ENCODE measurements at regions not wholly inside any gene's neighbourhood (a gene's known extent, or its start where the extent isn't known, plus 50 kb on each side); places are given as distances from the start of the nearest gene placed in this dataset.

- H3K36me3 Mint-ChIP-seq (ENCODE audit: low read depth): no peaks in the 10 kb centered on the region
- no peak overlapping the region for H3K27ac Mint-ChIP-seq
- H3K4me3 Mint-ChIP-seq: no peak overlapping the region
- H3K27me3 Mint-ChIP-seq (ENCODE audit: low read depth): no peaks in the 10 kb centered on the region
- no peaks in the 10 kb centered on the region for H3K4me1 Mint-ChIP-seq (ENCODE audit: low read depth)
- H3K9me3 Mint-ChIP-seq: peaks cover 8% of the 10 kb centered on the region
These were observed 463.7 kb upstream of the CTNND2 start for GRCh38 chr5:12367973-12368372.

GRCh38 chr5:12360218-12360617, 456.0 kb upstream of the CTNND2 start:
- no peaks in the 10 kb centered on the region for H3K4me1 Mint-ChIP-seq (ENCODE audit: low read depth)
- H3K9me3 Mint-ChIP-seq: peaks cover 34% of the 10 kb centered on the region
- no peak overlapping the region for H3K4me3 Mint-ChIP-seq
- no peak overlapping the region for H3K27ac Mint-ChIP-seq
- H3K36me3 Mint-ChIP-seq (ENCODE audit: low read depth): no peaks in the 10 kb centered on the region
- no peaks in the 10 kb centered on the region for H3K27me3 Mint-ChIP-seq (ENCODE audit: low read depth)

GRCh38 chr5:12358371-12359090, 454.3 kb upstream of the CTNND2 start:
- Mint-ChIP-seq H3K4me1 (ENCODE audit: low read depth) (no peaks in the 10 kb centered on the region), H3K4me3 (no peak overlapping the region), H3K27me3 (ENCODE audit: low read depth) (no peaks in the 10 kb centered on the region), H3K36me3 (ENCODE audit: low read depth) (no peaks in the 10 kb centered on the region), H3K27ac (no peak overlapping the region), H3K9me3 (peaks cover 34% of the 10 kb centered on the region)

- no peaks in the 10 kb centered on the region for H3K27me3 Mint-ChIP-seq (ENCODE audit: low read depth)
- H3K4me3 Mint-ChIP-seq: no peak overlapping the region
- H3K27ac Mint-ChIP-seq: no peak overlapping the region
- no peaks in the 10 kb centered on the region for H3K36me3 Mint-ChIP-seq (ENCODE audit: low read depth)
- H3K9me3 Mint-ChIP-seq: peaks cover 29% of the 10 kb centered on the region
- no peaks in the 10 kb centered on the region for H3K4me1 Mint-ChIP-seq (ENCODE audit: low read depth)
These were observed 453.4 kb upstream of the CTNND2 start for GRCh38 chr5:12357626-12358025.

GRCh38 chr5:12354686-12355085, 450.4 kb upstream of the CTNND2 start:
- H3K9me3 Mint-ChIP-seq: peaks cover 46% of the 10 kb centered on the region
- H3K4me3 Mint-ChIP-seq: no peak overlapping the region
- H3K27ac Mint-ChIP-seq: no peak overlapping the region
- H3K36me3 Mint-ChIP-seq (ENCODE audit: low read depth): no peaks in the 10 kb centered on the region
- no peaks in the 10 kb centered on the region for H3K27me3 Mint-ChIP-seq (ENCODE audit: low read depth)
- no peaks in the 10 kb centered on the region for H3K4me1 Mint-ChIP-seq (ENCODE audit: low read depth)

- Mint-ChIP-seq H3K27ac (no peak overlapping the region), H3K9me3 (peaks cover 11% of the 10 kb centered on the region), H3K36me3 (ENCODE audit: low read depth) (no peaks in the 10 kb centered on the region), H3K4me3 (no peak overlapping the region), H3K27me3 (ENCODE audit: low read depth) (no peaks in the 10 kb centered on the region), H3K4me1 (ENCODE audit: low read depth) (no peaks in the 10 kb centered on the region)
These were observed 439.3 kb upstream of the CTNND2 start for GRCh38 chr5:12343558-12343957.

- H3K4me3 Mint-ChIP-seq: no peak overlapping the region
- H3K27me3 Mint-ChIP-seq (ENCODE audit: low read depth): no peaks in the 10 kb centered on the region
- no peak overlapping the region for H3K27ac Mint-ChIP-seq
- no peaks in the 10 kb centered on the region for H3K4me1 Mint-ChIP-seq (ENCODE audit: low read depth)
- H3K36me3 Mint-ChIP-seq (ENCODE audit: low read depth): no peaks in the 10 kb centered on the region
- peaks cover 27% of the 10 kb centered on the region for H3K9me3 Mint-ChIP-seq
These were observed 431.7 kb upstream of the CTNND2 start for GRCh38 chr5:12335938-12336337.

- Mint-ChIP-seq H3K27ac (no peak overlapping the region), H3K36me3 (ENCODE audit: low read depth) (no peaks in the 10 kb centered on the region), H3K27me3 (ENCODE audit: low read depth) (no peaks in the 10 kb centered on the region), H3K9me3 (peaks cover 27% of the 10 kb centered on the region), H3K4me3 (no peak overlapping the region), H3K4me1 (ENCODE audit: low read depth) (no peaks in the 10 kb centered on the region)
These were observed 428.2 kb upstream of the CTNND2 start for GRCh38 chr5:12332480-12332879.

- Mint-ChIP-seq H3K4me3 (no peak overlapping the region), H3K9me3 (peaks cover 38% of the 10 kb centered on the region), H3K4me1 (ENCODE audit: low read depth) (no peaks in the 10 kb centered on the region), H3K27me3 (ENCODE audit: low read depth) (no peaks in the 10 kb centered on the region), H3K27ac (no peak overlapping the region), H3K36me3 (ENCODE audit: low read depth) (no peaks in the 10 kb centered on the region)
These were observed 426.8 kb upstream of the CTNND2 start for GRCh38 chr5:12330993-12331588.

GRCh38 chr5:12330381-12330780, 426.1 kb upstream of the CTNND2 start:
- Mint-ChIP-seq H3K36me3 (ENCODE audit: low read depth) (no peaks in the 10 kb centered on the region), H3K27me3 (ENCODE audit: low read depth) (no peaks in the 10 kb centered on the region), H3K9me3 (peaks cover 34% of the 10 kb centered on the region), H3K4me3 (no peak overlapping the region), H3K4me1 (ENCODE audit: low read depth) (no peaks in the 10 kb centered on the region), H3K27ac (no peak overlapping the region)

GRCh38 chr5:12323637-12324229, 419.5 kb upstream of the CTNND2 start:
- Mint-ChIP-seq H3K4me1 (ENCODE audit: low read depth) (no peaks in the 10 kb centered on the region), H3K36me3 (ENCODE audit: low read depth) (no peaks in the 10 kb centered on the region), H3K9me3 (peaks cover 31% of the 10 kb centered on the region), H3K27me3 (ENCODE audit: low read depth) (no peaks in the 10 kb centered on the region), H3K27ac (no peak overlapping the region), H3K4me3 (no peak overlapping the region)

GRCh38 chr5:12322042-12322441, 417.8 kb upstream of the CTNND2 start:
- no peaks in the 10 kb centered on the region for H3K27me3 Mint-ChIP-seq (ENCODE audit: low read depth)
- no peaks in the 10 kb centered on the region for H3K36me3 Mint-ChIP-seq (ENCODE audit: low read depth)
- H3K9me3 Mint-ChIP-seq: peaks cover 30% of the 10 kb centered on the region
- no peak overlapping the region for H3K27ac Mint-ChIP-seq
- no peaks in the 10 kb centered on the region for H3K4me1 Mint-ChIP-seq (ENCODE audit: low read depth)
- H3K4me3 Mint-ChIP-seq: no peak overlapping the region

- no peaks in the 10 kb centered on the region for H3K27me3 Mint-ChIP-seq (ENCODE audit: low read depth)
- H3K36me3 Mint-ChIP-seq (ENCODE audit: low read depth): no peaks in the 10 kb centered on the region
- H3K27ac Mint-ChIP-seq: no peak overlapping the region
These were observed 416.1 kb upstream of the CTNND2 start for GRCh38 chr5:12320331-12320730.

GRCh38 chr5:12316812-12317211, 412.6 kb upstream of the CTNND2 start:
- Mint-ChIP-seq H3K9me3 (peaks cover 17% of the 10 kb centered on the region), H3K36me3 (ENCODE audit: low read depth) (no peaks in the 10 kb centered on the region), H3K4me1 (ENCODE audit: low read depth) (no peaks in the 10 kb centered on the region), H3K4me3 (no peak overlapping the region), H3K27me3 (ENCODE audit: low read depth) (no peaks in the 10 kb centered on the region), H3K27ac (no peak overlapping the region)

More at GRCh38 chr5:12320331-12320730, 416.1 kb upstream of the CTNND2 start:
- Mint-ChIP-seq H3K4me3 (no peak overlapping the region), H3K9me3 (peaks cover 21% of the 10 kb centered on the region), H3K4me1 (ENCODE audit: low read depth) (no peaks in the 10 kb centered on the region)

- Mint-ChIP-seq H3K9me3 (peaks cover 13% of the 10 kb centered on the region), H3K36me3 (ENCODE audit: low read depth) (no peaks in the 10 kb centered on the region), H3K4me1 (ENCODE audit: low read depth) (no peaks in the 10 kb centered on the region), H3K27me3 (ENCODE audit: low read depth) (no peaks in the 10 kb centered on the region), H3K27ac (no peak overlapping the region), H3K4me3 (no peak overlapping the region)
These were observed 411.2 kb upstream of the CTNND2 start for GRCh38 chr5:12315461-12315860.
